ENCODE measurements at regions not wholly inside any gene's neighbourhood (a gene's known extent, or its start where the extent isn't known, plus 50 kb on each side); places are given as distances from the start of the nearest gene placed in this dataset.

GRCh38 chr20:34190262-34190661 is 51.0 kb upstream of the ASIP start (continued):
- no peak for TF ChIP-seq REST (IDR thresholded peaks at IDR 0.05; ENCODE audit: unreplicated experiment)
- no peak for TF ChIP-seq ZNF331 (CRISPR knock-in tag; IDR thresholded peaks at IDR 0.05; ENCODE audit: low read depth)

- peaks cover 2% of the 10 kb centered on the region for H3K27me3 Mint-ChIP-seq (ENCODE audit: insufficient read depth, low read depth, poor library complexity)
- ATAC-seq (peak; percentile 97), DNase-seq (ENCODE audit: low spot score) (peak; percentile 92)
- H2AFZ ChIP-seq, result peak overlapping the region; percentile 28
- no peaks in the 10 kb centered on the region for H4K20me1 ChIP-seq (replicated peaks; ENCODE audit: insufficient read depth)
- H3K4me1 Mint-ChIP-seq, result peaks cover 25% of the 10 kb centered on the region
- H3K27ac ChIP-seq (ENCODE audit: low read depth), result no peak overlapping the region
- no peaks in the 10 kb centered on the region for H3K36me3 ChIP-seq (ENCODE audit: insufficient read depth)
- no peaks in the 10 kb centered on the region for H3K9me3 Mint-ChIP-seq
- H3K4me2 ChIP-seq, result peak overlapping the region; percentile 28; the same call in 1 of the 2 replicates
- H3K4me1 ChIP-seq (ENCODE audit: insufficient read depth), result 0 out of 2 replicates have a peak, but pooled peaks cover 9% of the 10 kb centered on the region
- no peaks in the 10 kb centered on the region for H3K36me3 Mint-ChIP-seq (ENCODE audit: low read depth)
- H3K9me2 ChIP-seq (ENCODE audit: insufficient read depth), result no peaks in the 10 kb centered on the region
- no peak overlapping the region for H3K27ac Mint-ChIP-seq
- TF ChIP-seq CTCF (conservative IDR thresholded peaks at IDR 0.05; ENCODE audit: low read depth in 2 of 2) (peak; percentile 93 to 98), CREB1 (CRISPR knock-in tag; IDR thresholded peaks at IDR 0.05; ENCODE audit: low read depth) (no peak)
- H3F3A ChIP-seq (replicated peaks; ENCODE audit: low read depth), result no peaks in the 10 kb centered on the region
- no peaks in the 10 kb centered on the region for H3K79me2 ChIP-seq (replicated peaks; ENCODE audit: insufficient read depth)
- no peak overlapping the region for H3K4me3 Mint-ChIP-seq
- no peak overlapping the region for H3K4me3 ChIP-seq
- no peaks in the 10 kb centered on the region for H3K27me3 ChIP-seq (ENCODE audit: insufficient read depth)
These were observed 50.5 kb upstream of the ASIP start for GRCh38 chr20:34190679-34191090.
